GM12878 (cell line): ENCODE measurements at regions not wholly inside any gene's neighbourhood (a gene's known extent, or its start where the extent isn't known, plus 50 kb on each side); places are given as distances from the start of the nearest gene placed in this dataset.

Experiments
- ATAC-seq: fragments of 200-7000 bp; cut with Tn5 transposase; 3 replicates; pipeline ENCODE4 v1.9.1; 2020; ENCODE audit warnings: mild to moderate bottlenecking, moderate library complexity
- BruUV-seq: library from RNA; stranded (reverse); fragments of 400-500 nt; replicated peaks from 2 replicates; lab custom pipeline; 2021; lab: Mats Ljungman, UMichigan
- CTCF ChIA-PET: fragments of 300-600 bp; sonication (Branson Sonifier 250); formaldehyde crosslinking; extraction: SDS; loops from one replicate; lab custom pipeline; 2021; ENCODE audit warnings: inconsistent platforms; lab: Yijun Ruan, JAX
- POLR2A ChIA-PET: fragments of 350-600 bp; formaldehyde crosslinking; extraction: SDS; loops from one replicate; lab custom pipeline; 2021; ENCODE audit warnings: inconsistent platforms; lab: Charles Lee
- RAD21 ChIA-PET: fragments of 300-600 bp; sonication (Branson Sonifier 250); formaldehyde crosslinking; loops from one replicate; lab custom pipeline; 2023; ENCODE audit warnings: antibody characterized with exemption; ENCODE audit not compliant: unreplicated experiment; lab: Charles Lee
- SMC1A ChIA-PET: fragments of 300-600 bp; sonication (Branson Sonifier 250); formaldehyde crosslinking; loops from one replicate; lab custom pipeline; 2023; ENCODE audit not compliant: unreplicated experiment, uncharacterized antibody; lab: Charles Lee
- DNase-seq: peaks from one replicate; pipeline ENCODE4 v3.0.0-alpha.2; 2011; ENCODE audit warnings: low read depth, low spot score
- FAIRE-seq: peaks from 3 replicates; lab custom pipeline; 2011; peaks lifted over from hg19 to GRCh38; lab: Jason Lieb, UNC
- H2AFZ ChIP-seq: 2 replicates; pipeline ENCODE4 v1.6.0; 2011; ENCODE audit warnings: low read depth, low read length, control low read depth; ENCODE audit not compliant: control insufficient read depth
- H3K27ac ChIP-seq: 2 replicates; pipeline ENCODE4 v1.5.1; 2011; ENCODE audit warnings: control low read depth; ENCODE audit not compliant: control insufficient read depth, insufficient read depth
- H3K27me3 ChIP-seq, 2 experiments: replicated peaks in 1 of 2; 2 replicates each; pipeline versions ENCODE4 v1.6.0 to v1.6.1; 2011; ENCODE audit warnings: low read length in 1 of 2; ENCODE audit not compliant: control insufficient read depth in 2 of 2, insufficient read depth in 2 of 2
- H3K36me3 ChIP-seq, 2 experiments: 2 replicates each; pipeline ENCODE4 v1.5.1; 2011; ENCODE audit warnings: low read length in 1 of 2; ENCODE audit not compliant: control insufficient read depth in 2 of 2, insufficient read depth in 2 of 2
- H3K4me1 ChIP-seq: 2 replicates; pipeline ENCODE4 v1.6.1; 2011; ENCODE audit warnings: mild to moderate bottlenecking, low read length, moderate library complexity, mixed read lengths; ENCODE audit not compliant: control insufficient read depth, insufficient read depth
- H3K4me2 ChIP-seq: 2 replicates; pipeline ENCODE4 v1.6.0; 2011; ENCODE audit warnings: control low read depth; ENCODE audit not compliant: control insufficient read depth, insufficient read depth
- H3K4me3 ChIP-seq: fragments of 200-600 bp; sonication (generic); 2 replicates; pipeline ENCODE4 v1.5.1; 2016
- H3K79me2 ChIP-seq: 2 replicates; pipeline ENCODE4 v1.6.0; 2011; ENCODE audit warnings: low read length; ENCODE audit not compliant: control insufficient read depth, insufficient read depth
- H3K9ac ChIP-seq: 2 replicates; pipeline ENCODE4 v1.8.0; 2011; ENCODE audit warnings: low read length, control low read depth, mixed read lengths; ENCODE audit not compliant: control insufficient read depth, insufficient read depth
- H3K9me3 ChIP-seq: replicated peaks from 3 replicates; pipeline ENCODE4 v1.5.1; 2011; ENCODE audit warnings: mild to moderate bottlenecking, low read length; ENCODE audit not compliant: control insufficient read depth, insufficient read depth
- H4K20me1 ChIP-seq: 2 replicates; pipeline ENCODE4 v1.6.0; 2011; ENCODE audit not compliant: control insufficient read depth, insufficient read depth
- CHD1 ChIP-seq: IDR thresholded peaks from 2 replicates; pipeline ENCODE4 v1.6.1; 2012; ENCODE audit warnings: low read depth, low read length, improper control_type of control experiment
- ELK1 ChIP-seq: IDR thresholded peaks from 2 replicates; pipeline ENCODE4 v1.6.1; 2012; ENCODE audit warnings: low read depth, low read length, improper control_type of control experiment
- ETV6 ChIP-seq, 2 experiments: fragments of 450-650 bp in 1 of 2; IDR thresholded peaks in 1 of 2; conservative IDR thresholded peaks in 1 of 2; 2 replicates each; pipeline ENCODE4 v1.6.1; 2014; ENCODE audit warnings: antibody characterized with exemption in 1 of 2, borderline replicate concordance in 1 of 2, low read depth in 1 of 2, mild to moderate bottlenecking in 1 of 2, moderate library complexity in 1 of 2
- EZH2 ChIP-seq: IDR thresholded peaks from 2 replicates; pipeline ENCODE4 v1.6.1; 2012; ENCODE audit warnings: low read depth, mild to moderate bottlenecking, control low read depth, inconsistent platforms, low read length, borderline replicate concordance; ENCODE audit not compliant: control insufficient read depth
- GABPA ChIP-seq: IDR thresholded peaks from 2 replicates; pipeline ENCODE4 v1.6.1; 2014; ENCODE audit warnings: antibody characterized with exemption, low read depth, mild to moderate bottlenecking, inconsistent platforms
- NFXL1 ChIP-seq: fragments of 450-650 bp; IDR thresholded peaks from 2 replicates; pipeline ENCODE4 v1.6.1; 2017; ENCODE audit warnings: antibody characterized with exemption, mild to moderate bottlenecking, borderline replicate concordance
- NFYB ChIP-seq: IDR thresholded peaks from 2 replicates; pipeline ENCODE4 v1.6.1; 2011; ENCODE audit warnings: low read depth, mild to moderate bottlenecking, low read length, improper control_type of control experiment, moderate library complexity; ENCODE audit not compliant: insufficient read depth
- POU2F2 ChIP-seq: IDR thresholded peaks from 3 replicates; pipeline ENCODE4 v1.6.1; 2011; ENCODE audit warnings: low read depth, mild to moderate bottlenecking, low read length, borderline replicate concordance
- RB1 ChIP-seq: fragments of 450-650 bp; formaldehyde crosslinking; IDR thresholded peaks from 2 replicates; pipeline ENCODE4 v1.6.1; 2017; ENCODE audit warnings: mild to moderate bottlenecking, borderline replicate concordance
- SP1 ChIP-seq: IDR thresholded peaks from one replicate; pipeline ENCODE4 v1.6.1; 2011; ENCODE audit warnings: low read depth, low read length
- SREBF2 ChIP-seq: IDR thresholded peaks from 2 replicates; pipeline ENCODE4 v1.6.1; 2012; ENCODE audit warnings: mild to moderate bottlenecking, low read length
- TARDBP ChIP-seq: IDR thresholded peaks from 2 replicates; pipeline ENCODE4 v1.6.1; 2016; ENCODE audit warnings: borderline replicate concordance
- TCF12 ChIP-seq: IDR thresholded peaks from 2 replicates; pipeline ENCODE4 v1.6.1; 2011; ENCODE audit warnings: low read depth, mild to moderate bottlenecking, low read length
- TCF7 ChIP-seq: IDR thresholded peaks from 2 replicates; pipeline ENCODE4 v1.6.1; 2014; ENCODE audit warnings: antibody characterized with exemption, borderline replicate concordance
- USF1 ChIP-seq: IDR thresholded peaks from 2 replicates; pipeline ENCODE4 v1.6.1; 2011; ENCODE audit warnings: borderline replicate concordance, low read depth, mild to moderate bottlenecking, moderate library complexity, mixed read lengths, low read length; ENCODE audit not compliant: insufficient read depth; ENCODE audit errors: extremely low read length
- WGBS: methylation state at CpG from one replicate; pipeline ENCODE4 v1.1.6; 2016; ENCODE audit warnings: low lambda C conversion rate; ENCODE audit not compliant: insufficient replicate concordance, insufficient coverage; ENCODE audit errors: missing lambda C conversion rate; 5-methylcytosine and 5-hydroxymethylcytosine counted together
- in situ Hi-C: fragments of 300-500 bp; cut with MboI; formaldehyde crosslinking; loops from 9 replicates; pipeline ENCODE4 v1.14.3; 2018; ENCODE audit warnings: mixed read lengths
- intact Hi-C: fragments of 100-400 bp; cut with micrococcal nuclease; formaldehyde crosslinking; loops from one replicate; pipeline ENCODE4 v1.14.2; 2022; ENCODE audit not compliant: unreplicated experiment

- FAIRE-seq: no peak
Observed at GRCh38 chr7:80981405-80981804, 62.6 kb upstream of the SEMA3C start.

More at GRCh38 chr7:80981405-80981804, 62.6 kb upstream of the SEMA3C start:
- ATAC-seq (no peak), DNase-seq (no peak)
- H3K27me3 ChIP-seq: no peaks in the 10 kb centered on the region
- no peaks in the 10 kb centered on the region for H3K4me1 ChIP-seq
- ChIA-PET CTCF (no interaction called here), SMC1A (interaction anchor here (0.7 to 0.8 kb wide), 2 partner anchors 31 to 716 kb away, joined by 3 read pairs; no protein-coding TSS in a partner anchor), RAD21 (no interaction called here), POLR2A (no interaction called here)
- BruUV-seq: no TSS peak
- 60% methylated on average over 2 of the region's 3 CpGs for WGBS
- H3K9me3 ChIP-seq: no peaks in the 10 kb centered on the region
- intact Hi-C loops: no loop called here
- H4K20me1 ChIP-seq: no peaks in the 10 kb centered on the region
- H2AFZ ChIP-seq: no peak overlapping the region
- H3K9ac ChIP-seq: no peak overlapping the region
- H3K4me3 ChIP-seq: no peak overlapping the region
- no peak for TF ChIP-seq TARDBP
- no peak for TF ChIP-seq TCF7
- TF ChIP-seq NFXL1: no peak
- TF ChIP-seq CHD1: no peak
- TF ChIP-seq POU2F2: no peak
- TF ChIP-seq TCF12: no peak
- no peak for TF ChIP-seq ELK1
- no peak for TF ChIP-seq NFYB
- no peak for TF ChIP-seq SREBF2
- no peak for TF ChIP-seq RB1
- no peak for TF ChIP-seq EZH2
- TF ChIP-seq GABPA: no peak
- no peak for TF ChIP-seq USF1
- TF ChIP-seq ETV6 (conservative IDR thresholded peaks at IDR 0.05 in 1 of 2, IDR thresholded peaks at IDR 0.05 in 1 of 2; ENCODE audit: borderline replicate concordance in 1 of 2, low read depth in 1 of 2): no peak
- no peak for TF ChIP-seq SP1
- TF ChIP-seq, all 136 proteins: peak for 0
- in situ Hi-C loops: no loop called here
- Histone ChIP-seq H3K27ac (no peak overlapping the region), H3K4me2 (no peak overlapping the region), H3K79me2 (no peaks in the 10 kb centered on the region), H3K36me3 (no peaks in the 10 kb centered on the region)
